ENCODE measurements at regions not wholly inside any gene's neighbourhood (a gene's known extent, or its start where the extent isn't known, plus 50 kb on each side); places are given as distances from the start of the nearest gene placed in this dataset.

- Histone ChIP-seq H3K27me3 (ENCODE audit: insufficient read depth, poor library complexity, severe bottlenecking) (no peaks in the 10 kb centered on the region), H3K27ac (replicated peaks) (no peak overlapping the region), H3K4me3 (replicated peaks; ENCODE audit: insufficient read depth, low read length) (no peak overlapping the region)
- DNase-seq (ENCODE audit: low read depth in 1 of 2, low spot score in 1 of 2): no peak
- no peak for TF ChIP-seq SPI1 (IDR thresholded peaks at IDR 0.05; ENCODE audit: borderline replicate concordance, low read depth)
- no peak for TF ChIP-seq REST (IDR thresholded peaks at IDR 0.05; ENCODE audit: insufficient replicate concordance, low read depth)
- no peak for TF ChIP-seq POLR2AphosphoS5 (IDR thresholded peaks at IDR 0.05; ENCODE audit: low read depth)
- TF ChIP-seq CTCF (IDR thresholded peaks at IDR 0.05; ENCODE audit: insufficient read depth, low read length): no peak
- TF ChIP-seq GABPA (IDR thresholded peaks at IDR 0.05; ENCODE audit: low read depth): no peak
Measured at GRCh38 chr5:133702791-133703770, 90.7 kb upstream of the FSTL4 start.

- Histone ChIP-seq H3K27me3 (ENCODE audit: insufficient read depth, poor library complexity, severe bottlenecking) (no peaks in the 10 kb centered on the region), H3K27ac (replicated peaks) (no peak overlapping the region), H3K4me3 (replicated peaks; ENCODE audit: insufficient read depth, low read length) (no peak overlapping the region)
- TF ChIP-seq POLR2AphosphoS5 (IDR thresholded peaks at IDR 0.05; ENCODE audit: low read depth): no peak
- no peak for TF ChIP-seq SPI1 (IDR thresholded peaks at IDR 0.05; ENCODE audit: borderline replicate concordance, low read depth)
- TF ChIP-seq GABPA (IDR thresholded peaks at IDR 0.05; ENCODE audit: low read depth): no peak
- TF ChIP-seq REST (IDR thresholded peaks at IDR 0.05; ENCODE audit: insufficient replicate concordance, low read depth): no peak
- no peak for TF ChIP-seq CTCF (IDR thresholded peaks at IDR 0.05; ENCODE audit: insufficient read depth, low read length)
- no peak for DNase-seq (ENCODE audit: low read depth in 1 of 2, low spot score in 1 of 2)
Measured at GRCh38 chr5:133701871-133702270, 89.5 kb upstream of the FSTL4 start.

GRCh38 chr5:133700251-133700650 lies 87.9 kb upstream of the FSTL4 start:
- H3K4me3 ChIP-seq (replicated peaks; ENCODE audit: insufficient read depth, low read length): no peak overlapping the region

More at GRCh38 chr5:133700251-133700650, 87.9 kb upstream of the FSTL4 start:
- TF ChIP-seq GABPA (IDR thresholded peaks at IDR 0.05; ENCODE audit: low read depth) (no peak), SPI1 (IDR thresholded peaks at IDR 0.05; ENCODE audit: borderline replicate concordance, low read depth) (no peak), REST (IDR thresholded peaks at IDR 0.05; ENCODE audit: insufficient replicate concordance, low read depth) (no peak), CTCF (IDR thresholded peaks at IDR 0.05; ENCODE audit: insufficient read depth, low read length) (no peak), POLR2AphosphoS5 (IDR thresholded peaks at IDR 0.05; ENCODE audit: low read depth) (no peak)
- DNase-seq (ENCODE audit: low read depth in 1 of 2, low spot score in 1 of 2): no peak
- no peaks in the 10 kb centered on the region for H3K27me3 ChIP-seq (ENCODE audit: insufficient read depth, poor library complexity, severe bottlenecking)
- H3K27ac ChIP-seq (replicated peaks): no peak overlapping the region

All from HL-60 (cell line).